ENCODE measurements at regions not wholly inside any gene's neighbourhood (a gene's known extent, or its start where the extent isn't known, plus 50 kb on each side); places are given as distances from the start of the nearest gene placed in this dataset.

- no peak for DNase-seq
Observed at GRCh38 chr9:16135968-16136367, 583.1 kb downstream of the CCDC171 start.

- no peak for DNase-seq
Observed at GRCh38 chr9:16136451-16136850, 583.6 kb downstream of the CCDC171 start.

- no peak for DNase-seq
Observed at GRCh38 chr9:16136961-16137360, 584.1 kb downstream of the CCDC171 start.

GRCh38 chr9:16138561-16139491 lies 586.0 kb downstream of the CCDC171 start:
- DNase-seq, result no peak

GRCh38 chr9:16139774-16140173 lies 586.9 kb downstream of the CCDC171 start:
- DNase-seq, result no peak

- DNase-seq, result no peak
Observed at GRCh38 chr9:16143310-16143709, 590.5 kb downstream of the CCDC171 start.

- DNase-seq, result no peak
Observed at GRCh38 chr9:16143947-16144890, 591.4 kb downstream of the CCDC171 start.

- no peak for DNase-seq
Observed at GRCh38 chr9:16145196-16145950, 592.5 kb downstream of the CCDC171 start.

- no peak for DNase-seq
Observed at GRCh38 chr9:16147726-16148125, 594.9 kb downstream of the CCDC171 start.

GRCh38 chr9:16150501-16150900 lies 597.7 kb downstream of the CCDC171 start:
- no peak for DNase-seq

- no peak for DNase-seq
Observed at GRCh38 chr9:16150938-16151650, 598.3 kb downstream of the CCDC171 start.

GRCh38 chr9:16152276-16153101 lies 599.6 kb downstream of the CCDC171 start:
- DNase-seq, result no peak

- no peak for DNase-seq
Observed at GRCh38 chr9:16153221-16153620, 600.4 kb downstream of the CCDC171 start.

- no peak for DNase-seq
Observed at GRCh38 chr9:16153741-16154140, 600.9 kb downstream of the CCDC171 start.

- peak; percentile 4 for DNase-seq
Observed at GRCh38 chr9:16154521-16155078, 601.8 kb downstream of the CCDC171 start.

- no peak for DNase-seq
Observed at GRCh38 chr9:16155878-16156277, 603.0 kb downstream of the CCDC171 start.

GRCh38 chr9:16157216-16157615 lies 604.4 kb downstream of the CCDC171 start:
- DNase-seq, result no peak

- DNase-seq, result no peak
Observed at GRCh38 chr9:16157651-16158050, 604.8 kb downstream of the CCDC171 start.

GRCh38 chr9:16158093-16158492 lies 605.2 kb downstream of the CCDC171 start:
- no peak for DNase-seq

- DNase-seq, result no peak
Observed at GRCh38 chr9:16161483-16161882, 608.6 kb downstream of the CCDC171 start.

GRCh38 chr9:16170119-16170518 lies 617.3 kb downstream of the CCDC171 start:
- DNase-seq, result no peak

Measured in CD4-positive, alpha-beta T cell treated with Interleukin-21 for 1 hour (primary cell).